Renal cortical epithelial cell (primary cell): ENCODE measurements at regions not wholly inside any gene's neighbourhood (a gene's known extent, or its start where the extent isn't known, plus 50 kb on each side); places are given as distances from the start of the nearest gene placed in this dataset.

Experiments
- DNase-seq: peaks from one replicate; pipeline ENCODE4 v3.0.0-alpha.2; 2011; ENCODE audit warnings: low read depth

GRCh38 chr13:22495819-22496218 lies 685.0 kb upstream of the SGCG start:
- no peak for DNase-seq

GRCh38 chr13:22496803-22497508 lies 683.8 kb upstream of the SGCG start:
- no peak for DNase-seq

GRCh38 chr13:22497991-22498780 lies 682.6 kb upstream of the SGCG start:
- DNase-seq = no peak

DNA sequence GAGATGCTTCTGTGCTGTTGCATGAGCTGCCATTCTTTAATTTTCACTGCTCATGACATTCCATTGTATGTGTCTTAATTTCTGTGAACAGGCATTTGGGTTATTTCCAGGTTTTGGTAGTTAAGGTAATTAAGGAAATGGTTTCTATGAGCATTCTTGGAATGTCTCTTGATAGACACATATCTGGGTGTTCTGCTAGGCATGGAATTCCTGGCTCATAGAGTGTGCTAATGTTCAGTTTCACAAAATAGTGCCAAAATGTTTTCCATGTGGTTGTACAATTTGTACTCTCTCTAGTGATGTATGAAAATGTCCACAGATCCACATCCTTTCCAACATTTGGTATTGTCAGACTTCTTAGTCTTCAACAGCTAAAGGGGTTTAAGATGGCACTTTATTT lies 680.9 kb upstream of the SGCG start:
- DNase-seq = peak; percentile 48

- peak; percentile 16 for DNase-seq
These were observed 675.3 kb upstream of the SGCG start for GRCh38 chr13:22505489-22505888.

DNA sequence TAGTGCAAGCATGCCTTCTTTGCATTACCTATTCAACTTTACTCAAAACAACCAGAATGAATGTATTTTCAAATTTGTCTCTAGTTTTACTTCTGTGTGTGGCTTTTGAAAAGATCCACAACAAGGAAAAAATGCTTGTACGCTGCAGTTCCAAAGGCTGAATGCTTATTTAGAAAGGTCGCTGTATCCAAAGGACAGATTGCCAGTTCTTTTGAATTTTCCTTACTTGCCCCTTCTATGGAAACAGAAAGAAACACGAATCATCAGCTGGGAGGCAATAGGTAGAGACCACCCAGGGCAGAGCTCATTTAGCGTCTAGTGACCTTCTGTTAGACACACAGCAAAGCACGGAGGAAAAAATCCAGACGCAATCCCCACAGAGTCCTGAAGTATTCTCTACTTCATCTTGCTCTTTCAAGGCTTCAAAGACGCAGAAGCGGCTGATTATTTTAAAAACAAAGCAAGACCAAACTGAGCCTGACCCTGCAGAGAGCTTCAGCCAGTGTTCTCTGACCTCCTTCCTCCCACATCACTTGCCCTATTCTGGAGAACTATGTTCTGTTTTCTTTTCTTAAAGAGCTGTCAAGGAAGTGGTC lies 674.6 kb upstream of the SGCG start:
- no peak for DNase-seq

DNA sequence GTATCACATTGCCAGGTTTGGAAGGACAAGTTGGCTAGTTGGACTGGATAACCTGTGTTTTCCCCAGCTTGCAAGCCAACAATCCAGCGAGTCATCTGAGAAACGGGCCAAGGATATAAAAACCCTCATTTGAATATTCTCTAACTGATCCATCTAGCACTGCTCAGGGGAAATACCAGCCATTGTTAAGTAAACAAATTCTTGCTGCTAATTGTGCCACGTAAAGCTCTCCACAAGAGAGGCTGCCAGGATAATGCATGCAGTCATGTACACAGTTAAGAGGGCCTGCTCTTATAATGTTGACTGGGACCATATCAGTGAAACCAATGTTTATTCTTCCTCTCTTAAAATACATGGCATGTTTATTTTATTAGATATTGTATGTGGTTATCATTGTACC lies 663.2 kb upstream of the SGCG start:
- peak; percentile 11 for DNase-seq

DNA sequence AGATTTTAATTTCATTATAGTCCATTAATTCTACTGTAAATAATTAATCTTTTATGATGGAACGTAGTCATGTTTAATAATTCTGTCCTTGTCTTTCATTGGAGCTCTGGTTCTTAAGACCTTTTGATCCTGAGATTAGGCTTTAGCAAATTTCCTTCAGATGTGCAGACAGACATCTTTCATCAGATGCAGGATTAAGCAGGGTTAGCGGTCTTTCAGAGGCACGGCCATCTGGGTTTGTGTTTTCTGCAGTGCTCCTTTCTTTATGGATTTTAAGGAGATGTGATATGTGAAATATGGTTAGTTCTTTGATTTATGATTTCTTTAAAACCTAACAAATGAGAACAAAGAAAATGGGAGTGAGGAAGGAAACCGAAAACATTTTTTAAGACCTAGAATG lies 643.9 kb upstream of the SGCG start:
- DNase-seq = no peak

- DNase-seq = no peak
These were observed 642.4 kb upstream of the SGCG start for GRCh38 chr13:22538400-22538799.

- no peak for DNase-seq
These were observed 631.7 kb upstream of the SGCG start for GRCh38 chr13:22549126-22549525.

- no peak for DNase-seq
These were observed 619.2 kb upstream of the SGCG start for GRCh38 chr13:22561581-22561980.

- no peak for DNase-seq
These were observed 618.7 kb upstream of the SGCG start for GRCh38 chr13:22562116-22562515.

GRCh38 chr13:22563272-22563671 lies 617.5 kb upstream of the SGCG start:
- DNase-seq = no peak

DNA sequence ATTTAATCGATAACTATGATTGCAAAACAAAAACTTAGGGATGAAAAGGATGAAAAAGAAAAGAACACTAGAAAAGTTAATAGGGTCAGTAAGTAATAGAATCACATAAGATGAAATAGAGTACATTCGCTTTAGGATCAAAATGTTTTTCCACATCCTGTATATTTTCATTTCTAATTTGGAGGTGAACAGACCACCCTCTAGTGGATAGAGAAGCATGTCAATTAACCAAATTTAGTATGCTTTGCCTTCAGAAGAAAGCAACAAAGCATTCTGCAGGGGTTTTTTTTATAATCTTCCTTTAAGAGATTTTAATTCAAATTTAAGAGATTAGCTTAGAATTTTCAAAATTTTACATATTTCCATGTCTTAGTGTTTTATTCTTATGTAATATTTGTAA lies 611.0 kb upstream of the SGCG start:
- DNase-seq = no peak

GRCh38 chr13:22589880-22590279 lies 590.9 kb upstream of the SGCG start:
- no peak for DNase-seq

- DNase-seq = no peak
These were observed 588.3 kb upstream of the SGCG start for GRCh38 chr13:22592515-22592914.

DNA sequence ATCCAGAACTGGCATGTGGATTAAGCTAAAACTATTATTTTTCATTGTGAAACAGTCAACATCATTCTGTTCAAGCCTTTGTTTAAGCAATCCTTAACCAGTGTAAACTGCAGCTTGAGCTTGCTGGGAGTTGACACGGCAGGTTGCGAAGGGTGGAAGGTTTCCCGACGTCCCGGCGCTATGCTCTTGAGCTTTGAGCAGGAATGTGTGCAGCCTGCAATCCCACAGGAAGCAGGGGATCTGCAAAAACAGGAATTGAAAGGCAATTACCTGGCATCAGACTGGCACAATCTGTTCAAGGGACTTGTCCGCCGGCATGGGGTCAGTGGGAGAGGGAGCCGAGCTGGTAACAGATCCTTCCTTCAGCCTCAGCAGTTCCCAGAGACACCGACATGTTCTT lies 586.7 kb upstream of the SGCG start:
- no peak for DNase-seq

GRCh38 chr13:22596171-22596863 lies 584.5 kb upstream of the SGCG start:
- no peak for DNase-seq

DNA sequence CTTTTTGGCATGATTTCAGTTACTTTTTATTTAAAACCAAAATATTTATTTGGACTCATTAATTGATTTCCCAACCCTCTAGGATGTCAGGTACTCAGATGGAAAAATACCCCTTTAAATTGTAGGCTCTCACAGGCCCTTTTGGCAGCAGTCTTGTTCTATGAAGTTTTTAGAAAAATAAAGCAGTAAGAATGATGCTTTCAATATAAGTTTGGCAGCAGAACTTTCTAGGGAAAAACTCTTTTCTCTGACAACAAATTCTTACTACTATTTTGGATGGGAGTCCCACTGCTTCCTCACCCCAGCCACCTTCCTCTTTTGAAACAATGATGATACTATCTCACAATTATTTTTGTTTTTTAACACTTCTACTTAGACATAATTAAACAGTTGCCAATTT lies 581.6 kb upstream of the SGCG start:
- DNase-seq = no peak

GRCh38 chr13:22618002-22618401 lies 562.8 kb upstream of the SGCG start:
- DNase-seq = no peak

- DNase-seq = no peak
These were observed 555.1 kb upstream of the SGCG start for GRCh38 chr13:22625691-22626090.

DNA sequence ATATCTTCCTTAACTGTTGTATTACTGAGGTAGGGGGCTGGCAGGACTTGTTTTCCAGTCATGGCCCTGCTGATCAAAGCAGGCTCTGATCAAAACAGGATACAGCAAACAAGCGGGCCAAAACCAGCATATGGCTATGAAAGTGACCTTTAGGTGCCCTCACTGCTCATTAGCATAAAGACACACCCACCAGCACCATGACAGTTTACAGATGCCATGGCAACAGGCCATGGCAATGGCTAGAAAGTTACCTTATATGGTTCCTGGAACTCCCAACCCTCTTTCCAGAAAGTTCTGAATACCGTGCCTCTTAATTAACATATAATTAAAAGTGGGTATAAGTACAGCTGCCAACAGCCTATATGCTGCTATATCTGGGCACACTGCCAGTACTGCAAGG lies 551.4 kb upstream of the SGCG start:
- no peak for DNase-seq

DNA sequence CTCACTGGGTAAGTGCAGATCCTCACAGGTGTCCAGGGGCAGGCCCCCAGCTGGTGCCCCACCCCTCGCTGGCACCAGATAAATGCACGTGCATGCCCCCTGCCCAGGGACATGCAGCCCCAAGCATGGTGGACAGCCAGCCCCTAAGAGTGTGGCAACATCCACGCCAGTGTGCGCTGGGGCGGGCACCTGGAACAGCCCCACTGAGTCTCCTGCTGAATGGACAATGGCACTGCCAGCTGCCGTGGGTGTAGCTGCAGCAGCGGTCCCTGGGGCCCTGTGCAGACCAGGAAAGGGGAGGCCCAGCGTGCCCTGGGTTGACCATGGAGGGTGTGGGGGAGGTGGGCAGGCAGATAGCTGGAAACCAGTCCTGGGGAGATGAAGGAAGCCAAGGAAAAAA lies 538.7 kb upstream of the SGCG start:
- DNase-seq = no peak
